Raji (cell line): ENCODE measurements at regions not wholly inside any gene's neighbourhood (a gene's known extent, or its start where the extent isn't known, plus 50 kb on each side); places are given as distances from the start of the nearest gene placed in this dataset.
A peak's percentile ranks its signal among the peaks of the same experiment; 100 is the strongest.

ENCODE experiments used
- POLR2A ChIP-seq: IDR thresholded peaks from 2 replicates; pipeline ENCODE4 v1.6.1; 2011; ENCODE audit warnings: low read depth, low read length, control low read depth; ENCODE audit not compliant: insufficient read depth

- no peak for TF ChIP-seq POLR2A
Measured at GRCh38 chr17:51347851-51348584, 87.7 kb downstream of the UTP18 start.

- no peak for TF ChIP-seq POLR2A
Measured at GRCh38 chr17:51351080-51351479, 90.7 kb downstream of the UTP18 start.

- no peak for TF ChIP-seq POLR2A
Measured at GRCh38 chr17:51351890-51352289, 91.5 kb downstream of the UTP18 start.

- TF ChIP-seq POLR2A = no peak
Measured at GRCh38 chr17:51352798-51353197, 92.5 kb downstream of the UTP18 start.

- no peak for TF ChIP-seq POLR2A
Measured at GRCh38 chr17:51353296-51353695, 93.0 kb downstream of the UTP18 start.

- TF ChIP-seq POLR2A = no peak
Measured at GRCh38 chr17:51354936-51355335, 94.6 kb downstream of the UTP18 start.

GRCh38 chr17:51355441-51356410, 95.4 kb downstream of the UTP18 start:
- TF ChIP-seq POLR2A = no peak

GRCh38 chr17:51359055-51359454, 98.7 kb downstream of the UTP18 start:
- no peak for TF ChIP-seq POLR2A

GRCh38 chr17:51362811-51363585, 102.7 kb downstream of the UTP18 start:
- no peak for TF ChIP-seq POLR2A

GRCh38 chr17:51365090-51365489, 104.7 kb downstream of the UTP18 start:
- TF ChIP-seq POLR2A = no peak

- TF ChIP-seq POLR2A = no peak
Measured at GRCh38 chr17:51366866-51367265, 106.5 kb downstream of the UTP18 start.

GRCh38 chr17:51371732-51372151, 111.4 kb downstream of the UTP18 start:
- TF ChIP-seq POLR2A = peak; percentile 34; the same call in 1 of the 2 replicates

- peak; percentile 70 for TF ChIP-seq POLR2A
Measured at GRCh38 chr17:51372345-51373004, 112.1 kb downstream of the UTP18 start.

- no peak for TF ChIP-seq POLR2A
Measured at GRCh38 chr17:51373489-51374152, 113.3 kb downstream of the UTP18 start.
